ENCODE measurements at regions not wholly inside any gene's neighbourhood (a gene's known extent, or its start where the extent isn't known, plus 50 kb on each side); places are given as distances from the start of the nearest gene placed in this dataset.

DNA sequence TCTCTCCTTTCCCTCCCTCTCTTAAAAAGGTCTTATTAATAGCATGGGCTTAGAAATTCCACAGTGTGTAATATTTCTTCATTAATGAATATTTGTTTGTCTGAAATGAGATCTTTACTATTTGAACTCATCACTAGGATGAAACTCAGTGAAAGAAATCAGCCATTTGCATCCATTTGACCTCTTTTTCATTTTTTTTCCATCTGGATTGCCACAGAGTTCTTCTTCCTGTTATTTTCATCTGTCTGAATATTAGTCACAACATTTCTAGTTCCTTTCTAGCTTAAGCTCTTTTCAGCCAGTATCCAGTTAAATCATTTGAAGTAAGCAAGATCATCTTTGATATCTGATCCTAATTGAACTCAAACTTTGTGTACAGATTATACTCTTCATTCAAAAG lies 69.2 kb upstream of the PLS3 start:
- no peak for DNase-seq (ENCODE audit: low spot score)

DNA sequence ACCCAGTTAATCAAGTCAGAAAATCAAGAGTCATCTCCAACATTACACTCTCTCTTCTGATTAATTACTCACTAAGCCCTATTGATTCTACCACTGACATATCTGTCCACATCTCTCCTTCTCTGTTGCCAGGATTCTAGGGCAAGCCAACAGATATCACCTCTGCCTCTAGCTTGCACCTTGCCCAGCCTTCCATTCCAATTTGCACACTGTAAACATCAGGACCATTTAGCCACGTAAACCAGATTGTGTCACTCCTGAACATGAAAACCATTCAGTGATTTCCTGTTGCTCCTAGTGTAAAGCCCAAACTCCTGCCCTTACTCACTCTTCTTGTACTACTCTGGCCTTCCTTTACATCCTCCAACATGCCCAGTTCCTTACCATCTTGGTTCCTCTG lies 68.0 kb upstream of the PLS3 start:
- DNase-seq (ENCODE audit: low spot score): no peak

DNA sequence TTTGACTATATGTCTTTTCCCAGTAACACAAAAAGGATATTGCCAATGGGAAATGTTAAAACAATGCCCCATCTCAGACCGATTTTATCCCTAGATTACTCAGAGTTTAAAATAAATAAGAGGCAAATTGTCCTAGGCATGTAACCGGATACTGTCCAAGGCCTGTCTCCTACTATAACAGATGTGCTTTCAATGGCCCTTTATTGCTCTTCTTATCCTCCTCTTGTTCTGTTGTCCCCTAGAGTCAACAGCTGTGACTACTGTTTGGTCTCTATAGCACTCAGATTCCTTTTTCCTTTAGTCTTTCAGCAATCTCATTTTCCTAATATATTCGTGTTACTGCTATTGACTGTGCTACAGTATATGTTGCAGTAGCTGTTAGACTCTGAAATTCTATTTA lies 66.8 kb upstream of the PLS3 start:
- DNase-seq (ENCODE audit: low spot score): no peak

DNA sequence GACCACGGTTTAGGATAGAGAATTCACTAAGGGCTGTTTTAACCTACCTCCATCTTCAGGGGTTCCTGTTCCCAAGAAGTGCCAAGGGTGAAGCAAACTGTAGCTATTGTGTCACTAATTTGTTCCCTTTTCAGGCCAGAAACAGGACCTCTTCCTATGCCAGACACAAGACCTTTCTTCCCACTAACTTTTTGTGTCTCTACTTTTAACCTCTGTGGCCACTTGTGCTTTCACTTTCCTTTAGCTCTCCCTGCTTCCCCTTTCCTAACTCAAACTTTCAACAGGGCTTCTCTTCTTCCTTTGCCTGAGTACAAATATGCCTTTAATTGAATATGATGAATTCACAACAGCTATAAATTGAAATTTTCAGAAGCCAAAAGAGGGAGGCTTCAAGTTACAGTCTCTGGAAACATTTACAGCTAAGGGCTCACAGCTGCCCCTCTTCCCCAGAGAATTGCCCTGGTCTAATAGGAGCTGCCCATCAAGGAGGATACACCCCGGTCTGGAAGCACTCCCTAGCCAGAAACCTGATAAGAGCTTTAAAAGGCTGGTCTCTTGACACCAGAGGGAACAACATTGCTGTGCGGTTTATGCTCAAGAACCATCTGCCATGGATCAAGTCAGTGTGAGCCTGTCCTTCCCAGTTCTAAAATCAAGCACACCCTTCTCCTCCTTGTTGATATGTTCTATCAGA lies 61.7 kb upstream of the PLS3 start:
- DNase-seq (ENCODE audit: low spot score): no peak

DNA sequence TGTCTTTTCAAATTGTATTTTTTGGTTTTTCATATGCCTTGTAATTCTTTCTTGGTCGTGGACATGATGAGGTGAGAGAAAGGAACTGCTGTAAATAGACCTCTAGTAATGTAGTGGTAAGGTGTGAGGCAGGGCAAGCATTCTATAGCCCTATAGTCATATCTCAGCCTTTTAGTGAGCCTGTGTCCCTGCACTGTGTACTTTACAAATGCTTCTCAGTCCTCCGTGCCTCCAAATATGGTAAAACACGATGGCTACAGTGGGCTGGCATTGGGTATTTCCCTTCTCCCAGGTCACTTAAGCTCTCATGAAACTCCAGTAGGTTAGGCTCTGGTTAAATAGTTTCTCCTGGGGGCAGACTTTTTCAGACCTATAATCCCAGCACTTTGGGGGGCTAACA lies 57.9 kb upstream of the PLS3 start:
- DNase-seq (ENCODE audit: low spot score): no peak

DNA sequence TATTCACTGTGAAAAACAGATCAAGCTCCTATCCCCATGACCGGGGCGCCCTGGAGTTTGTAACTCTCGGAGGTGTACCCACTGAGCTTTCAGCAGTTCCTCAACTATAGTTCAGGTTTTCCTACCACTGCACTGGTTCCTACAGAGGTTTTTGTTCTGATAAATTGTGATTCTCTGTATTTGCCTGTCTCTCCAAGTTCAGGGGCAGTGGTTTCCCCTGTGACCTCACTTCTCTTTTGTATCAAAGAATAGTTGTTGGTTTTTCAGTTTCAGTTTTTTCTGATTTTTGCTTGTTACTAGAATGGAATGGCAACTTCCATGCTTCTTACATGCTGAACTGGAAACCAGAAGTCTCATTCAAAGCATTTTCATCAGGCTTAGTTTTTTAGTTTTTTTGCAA lies 56.8 kb upstream of the PLS3 start:
- no peak for DNase-seq (ENCODE audit: low spot score)

Data from A172 (cell line).